Ishikawa (cell line): ENCODE measurements at regions not wholly inside any gene's neighbourhood (a gene's known extent, or its start where the extent isn't known, plus 50 kb on each side); places are given as distances from the start of the nearest gene placed in this dataset.

ENCODE experiments used
- YY1 ChIP-seq: IDR thresholded peaks from 2 replicates; pipeline ENCODE4 v1.6.1; 2012; ENCODE audit warnings: low read depth
- ZBTB7A ChIP-seq: IDR thresholded peaks from 2 replicates; pipeline ENCODE4 v1.6.1; 2012; ENCODE audit warnings: low read depth

GRCh38 chr10:130804281-130804680 lies 507.2 kb downstream of the TCERG1L start:
- TF ChIP-seq YY1 (no peak), ZBTB7A (no peak)
